ENCODE measurements at regions not wholly inside any gene's neighbourhood (a gene's known extent, or its start where the extent isn't known, plus 50 kb on each side); places are given as distances from the start of the nearest gene placed in this dataset.
"Not testable (repeated sequence)": the region's sequence is repeated elsewhere in the genome, so short reads cannot be mapped to it uniquely, and the experiment has no call there.

DNA sequence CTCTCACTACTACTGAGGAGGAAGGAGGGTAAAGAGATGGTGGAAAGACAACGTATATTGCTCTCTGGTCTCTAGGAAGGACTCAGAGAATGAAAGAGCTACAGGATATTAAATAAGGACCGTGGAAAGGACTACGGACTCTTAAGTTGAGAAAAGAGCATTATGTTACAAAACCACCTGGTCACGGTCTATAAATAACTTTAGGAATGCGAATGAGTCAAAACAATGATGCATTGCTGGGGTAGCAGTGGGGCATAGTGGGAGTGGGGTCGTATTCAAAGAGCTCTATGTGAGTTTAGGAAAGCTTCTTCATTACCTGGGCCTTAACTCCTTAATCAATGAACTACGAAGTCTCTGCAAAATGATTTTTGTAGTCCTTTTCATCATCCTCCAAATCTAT is 295.7 kb upstream of the SOX14 start:
- DNase-seq: no peak

DNA sequence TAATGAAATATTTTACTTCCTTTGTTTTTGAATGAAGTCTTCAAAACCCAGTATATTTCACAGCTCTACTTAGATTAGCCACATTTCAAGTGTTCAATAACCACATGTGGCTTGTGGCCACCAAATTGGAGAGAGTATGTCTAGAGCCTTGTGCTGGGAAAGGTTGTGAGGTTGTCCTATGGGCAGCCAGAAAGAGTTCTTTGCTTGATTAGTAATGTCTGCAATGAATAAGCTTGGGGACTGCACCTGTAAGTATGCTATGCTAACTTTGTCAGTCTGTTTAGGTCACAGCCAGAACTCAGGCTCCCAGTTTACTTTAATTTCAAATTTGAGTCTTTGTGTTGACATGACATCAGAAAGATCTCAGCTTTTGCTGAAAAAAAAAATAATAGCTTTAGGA is 294.9 kb upstream of the SOX14 start:
- DNase-seq: no peak

DNA sequence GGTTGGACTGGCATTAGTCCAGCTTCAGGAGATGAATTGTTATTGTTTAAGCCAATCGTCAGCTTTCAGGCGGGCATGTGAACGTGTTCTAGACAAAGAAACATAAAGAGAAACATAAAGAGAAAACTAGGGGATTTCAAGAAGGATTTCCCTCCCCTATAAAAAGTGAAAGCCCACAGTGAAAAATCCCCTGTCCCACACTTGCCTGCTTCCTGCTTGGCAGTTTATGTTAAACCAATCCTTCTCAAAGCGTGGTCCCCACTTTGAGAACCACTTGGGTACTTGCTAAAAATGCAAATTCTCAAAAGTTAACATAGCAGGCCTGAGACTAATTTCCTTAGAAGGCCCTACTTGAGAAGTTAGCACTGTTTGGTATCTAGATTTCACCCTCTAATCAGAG is 293.0 kb upstream of the SOX14 start:
- no peak for DNase-seq

DNA sequence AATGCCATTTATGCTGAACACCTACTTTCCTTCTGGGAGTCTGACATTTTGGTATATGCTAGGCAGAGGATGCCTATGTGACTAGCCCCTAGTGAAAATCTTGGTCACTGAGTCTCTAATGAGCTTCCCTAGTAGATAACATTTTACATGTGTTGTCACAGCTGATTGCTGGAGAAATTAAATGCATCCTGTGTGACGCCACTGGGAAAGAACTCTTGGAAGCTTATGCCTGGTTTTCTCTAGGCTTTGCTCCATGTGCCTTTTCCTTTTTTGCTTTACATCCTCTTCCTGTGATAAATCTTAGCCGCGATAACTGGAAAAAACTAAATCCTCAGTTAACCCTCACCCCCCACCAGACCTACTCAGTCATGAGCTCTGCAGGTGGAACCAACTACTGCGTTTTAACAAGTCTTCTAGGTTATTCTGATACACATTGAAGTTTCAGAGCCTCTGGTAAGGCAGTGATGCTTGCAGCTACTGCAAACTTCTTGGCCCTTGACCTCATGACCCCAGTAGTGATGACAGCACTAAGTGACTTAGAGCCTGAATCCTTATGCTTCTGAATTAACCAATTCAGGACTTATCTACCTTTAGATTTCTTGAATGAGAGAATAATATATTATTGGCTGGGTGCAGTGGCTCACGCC is 292.4 kb upstream of the SOX14 start:
- DNase-seq: no peak

DNA sequence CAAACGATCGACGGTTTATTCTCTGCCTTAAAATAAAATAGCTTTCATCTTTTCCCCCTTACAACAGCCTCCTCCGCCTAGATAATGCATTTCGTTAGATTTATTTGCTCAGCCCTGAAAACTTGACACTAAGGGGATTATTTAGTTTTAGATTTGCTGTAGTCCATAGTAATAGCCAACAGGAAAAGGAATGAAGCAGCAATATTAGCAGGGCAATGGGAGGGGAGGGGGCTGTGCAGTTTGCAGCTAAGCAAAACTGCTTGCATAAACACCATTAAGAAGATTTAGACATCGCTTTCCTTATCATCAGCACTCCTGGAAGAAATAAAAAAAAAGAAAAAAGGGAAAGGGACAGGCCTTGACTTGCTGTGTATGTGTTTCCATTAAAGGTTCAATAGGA is 286.5 kb upstream of the SOX14 start:
- no peak for DNase-seq

DNA sequence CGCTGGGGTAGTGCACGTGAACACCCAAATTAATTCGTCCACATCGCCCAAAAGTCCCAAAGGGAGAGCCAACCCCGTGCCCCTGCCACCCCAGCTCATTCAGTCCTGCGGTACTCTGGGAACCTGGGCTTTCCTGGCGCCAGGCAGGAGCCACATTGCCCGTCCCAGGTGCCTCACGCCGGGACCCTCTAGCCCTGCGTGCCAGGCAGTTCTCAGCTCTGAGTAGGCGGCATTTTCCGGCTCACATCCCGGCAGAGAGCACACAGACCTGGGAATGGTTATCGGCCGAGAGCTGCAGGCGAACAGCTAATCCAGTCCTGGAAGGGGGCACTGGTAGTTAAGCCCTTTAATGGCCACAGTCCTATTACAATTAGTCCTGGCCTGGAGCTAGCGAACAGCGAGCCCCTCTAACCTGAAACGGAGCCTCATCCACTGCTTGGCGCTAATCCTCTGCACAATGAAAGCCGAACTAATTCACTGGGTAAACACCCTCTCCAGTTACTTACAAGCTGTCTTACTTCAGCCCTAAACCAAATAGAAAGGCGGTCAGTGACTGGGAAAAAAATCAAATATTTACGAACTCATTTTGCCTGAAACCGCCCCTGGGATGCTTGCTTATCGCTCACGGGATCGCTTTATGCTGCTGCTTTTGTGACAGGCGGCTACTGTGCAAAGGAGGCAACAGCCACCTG is 254.6 kb upstream of the SOX14 start:
- DNase-seq: no peak

DNA sequence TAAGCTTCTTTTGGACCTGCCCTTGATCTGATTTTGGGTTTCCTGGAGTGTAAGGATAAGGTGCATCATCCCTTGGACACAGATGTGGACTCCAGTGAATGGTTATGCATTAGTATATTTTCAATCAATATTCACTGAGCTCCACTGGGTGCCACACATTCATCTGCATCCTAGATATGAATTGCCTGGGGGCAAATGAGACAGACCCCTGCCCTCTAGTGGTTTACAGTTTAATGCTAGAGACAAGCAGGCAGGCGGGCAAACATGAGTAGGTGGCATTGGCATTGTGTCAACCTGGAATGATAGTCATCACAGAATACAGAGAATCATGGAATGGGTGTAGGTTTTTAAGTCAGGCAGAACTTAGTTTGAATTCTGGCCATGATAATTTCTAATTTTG is 252.5 kb upstream of the SOX14 start:
- no peak for DNase-seq

DNA sequence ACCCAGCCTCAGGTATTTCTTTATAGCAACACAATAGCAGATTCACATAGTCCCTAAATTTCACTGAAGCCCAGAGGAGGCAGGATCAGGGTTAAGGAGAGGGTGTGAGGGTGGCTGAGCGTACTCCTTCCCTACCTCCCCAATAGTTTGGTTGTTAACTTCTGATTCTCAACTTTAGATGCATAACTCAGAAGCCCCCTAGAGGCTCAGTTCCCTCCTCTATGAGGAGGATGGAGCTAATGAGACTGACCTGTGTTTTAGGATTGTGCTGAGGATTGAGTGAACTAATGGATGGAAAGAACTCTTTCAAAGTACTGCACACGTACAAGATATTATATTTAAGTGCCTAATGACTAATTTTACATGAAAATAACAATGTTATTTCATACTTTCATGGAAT is 249.3 kb upstream of the SOX14 start:
- DNase-seq: no peak

DNA sequence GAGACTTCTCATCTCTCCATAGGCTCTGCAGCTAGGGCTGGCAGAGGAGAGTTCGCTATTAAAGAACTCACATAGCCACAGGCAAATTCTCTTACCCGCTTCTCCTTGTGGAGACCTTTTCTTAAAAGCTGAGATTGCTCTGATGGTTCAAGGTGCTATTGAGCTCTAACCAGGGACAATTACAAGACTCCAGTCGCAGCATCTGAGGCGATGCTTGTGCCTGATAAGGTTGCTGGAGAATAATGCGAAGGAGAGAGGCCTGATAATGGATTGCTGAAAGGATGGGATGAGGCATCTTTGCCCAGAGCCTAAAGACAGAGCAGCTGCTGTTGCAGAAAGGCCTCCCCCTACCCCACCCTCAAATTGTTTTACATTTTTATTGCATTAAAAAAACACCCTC is 244.5 kb upstream of the SOX14 start:
- DNase-seq: no peak

DNA sequence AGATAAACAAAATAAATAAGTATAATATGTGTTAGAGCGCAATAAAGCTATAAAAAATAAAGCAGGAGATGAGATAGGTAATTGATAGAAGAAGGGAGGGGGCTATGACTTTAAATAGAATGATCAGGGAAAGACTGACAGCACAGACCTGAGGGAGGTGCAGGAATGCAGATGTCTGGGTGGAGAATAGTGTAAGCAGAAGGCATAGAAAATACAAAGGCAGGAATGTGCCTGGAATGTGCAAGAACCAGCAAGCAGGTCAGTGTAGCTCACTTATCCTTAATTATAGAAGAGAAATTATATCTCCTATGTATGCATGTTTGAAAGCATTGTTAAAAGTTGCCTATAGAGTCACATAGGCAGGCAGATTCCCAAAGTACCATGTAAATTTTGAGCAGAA is 239.4 kb upstream of the SOX14 start:
- no peak for DNase-seq

DNA sequence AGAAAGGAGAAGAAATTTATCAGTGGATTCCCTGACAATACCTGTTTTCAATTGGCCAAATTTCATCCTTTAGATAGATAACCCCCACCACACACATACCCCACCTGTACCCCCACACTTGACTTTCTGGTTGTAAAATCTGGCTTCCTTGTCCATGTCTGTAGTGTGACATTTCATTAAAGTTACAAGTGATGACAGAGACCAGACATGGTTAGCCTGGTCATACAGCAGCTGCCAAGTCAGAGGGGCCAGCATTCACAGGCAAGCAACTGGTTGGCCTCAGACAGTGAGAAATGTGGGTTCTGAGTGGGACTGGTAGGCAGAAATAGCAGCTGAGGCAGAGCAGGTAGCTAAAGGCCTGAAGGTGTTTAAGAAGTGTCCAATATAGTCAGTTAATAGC is 238.6 kb upstream of the SOX14 start:
- DNase-seq: no peak

DNA sequence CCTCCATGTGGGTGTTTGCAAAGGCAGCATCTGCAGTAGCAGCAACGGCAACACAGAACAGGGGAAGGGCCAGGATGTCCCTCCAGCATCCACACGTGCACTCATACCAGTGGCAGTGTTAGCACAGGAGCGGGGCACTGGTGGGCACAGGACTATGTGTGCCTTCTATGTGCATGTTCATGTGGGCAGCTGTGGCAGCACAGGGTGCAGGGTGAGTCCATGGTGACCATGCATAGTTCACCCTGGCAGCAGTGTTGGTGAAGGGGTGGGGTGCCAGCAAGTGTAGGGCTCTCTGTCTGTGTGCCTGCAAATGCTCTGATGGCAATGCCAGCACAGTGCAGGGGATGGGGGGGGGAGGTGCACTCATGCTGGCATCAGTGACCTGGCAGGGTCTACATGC is 222.1 kb upstream of the SOX14 start:
- DNase-seq: no peak

DNA sequence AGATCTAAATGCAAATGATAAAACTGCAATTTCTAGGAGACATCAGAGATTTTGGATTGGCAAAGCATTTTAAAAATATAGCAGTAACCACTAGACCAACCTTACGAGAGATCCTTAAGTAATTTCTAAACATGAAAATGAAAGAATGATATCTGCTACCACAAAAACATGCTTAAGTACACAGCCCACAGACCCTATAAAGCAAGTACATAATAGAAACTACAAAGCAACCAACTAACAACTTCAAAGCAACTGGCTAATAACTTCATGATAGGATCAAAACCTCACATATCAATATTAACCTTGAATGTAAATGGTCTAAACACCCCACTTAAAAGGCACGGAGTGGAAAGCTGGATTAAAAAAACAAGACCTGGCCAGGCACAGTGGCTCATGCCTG is 209.9 kb upstream of the SOX14 start:
- no peak for DNase-seq

DNA sequence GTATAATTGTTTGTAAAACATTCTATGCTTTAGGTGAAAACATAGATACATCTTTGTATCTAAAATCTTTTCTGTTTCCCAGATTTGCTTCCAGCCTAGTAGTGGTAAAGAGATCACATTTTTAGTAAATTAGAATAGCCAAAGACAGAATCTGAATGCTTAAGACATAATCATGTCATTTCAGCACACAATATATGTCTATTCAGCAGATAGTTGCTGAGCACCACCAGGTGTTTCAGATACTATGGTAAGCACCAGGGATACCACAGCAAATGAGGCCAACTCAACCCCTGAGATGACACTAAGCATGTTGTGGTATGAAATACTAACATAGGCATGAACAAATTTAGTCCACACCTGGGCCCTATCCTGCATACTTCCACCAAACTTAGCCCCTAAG is 195.2 kb upstream of the SOX14 start:
- no peak for DNase-seq

DNA sequence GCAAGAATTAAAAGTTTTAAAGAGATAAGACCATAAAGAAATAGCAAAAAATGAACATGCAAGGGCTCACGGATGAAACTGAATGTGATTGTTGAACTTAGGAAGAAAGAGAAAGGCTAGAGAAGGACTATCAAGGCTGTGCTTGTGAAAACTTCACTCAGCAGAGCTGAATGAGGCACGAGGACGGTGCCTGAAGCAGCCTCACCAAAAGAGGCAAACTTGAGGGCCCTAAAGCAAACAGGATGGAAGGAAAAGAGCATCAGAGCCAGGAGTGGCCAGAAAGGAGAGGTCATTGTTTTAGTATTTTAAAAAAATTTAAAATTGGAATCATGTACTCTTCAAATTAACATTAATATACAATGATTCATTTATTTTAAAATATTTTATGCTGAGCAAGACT is 191.2 kb upstream of the SOX14 start:
- no peak for DNase-seq

DNA sequence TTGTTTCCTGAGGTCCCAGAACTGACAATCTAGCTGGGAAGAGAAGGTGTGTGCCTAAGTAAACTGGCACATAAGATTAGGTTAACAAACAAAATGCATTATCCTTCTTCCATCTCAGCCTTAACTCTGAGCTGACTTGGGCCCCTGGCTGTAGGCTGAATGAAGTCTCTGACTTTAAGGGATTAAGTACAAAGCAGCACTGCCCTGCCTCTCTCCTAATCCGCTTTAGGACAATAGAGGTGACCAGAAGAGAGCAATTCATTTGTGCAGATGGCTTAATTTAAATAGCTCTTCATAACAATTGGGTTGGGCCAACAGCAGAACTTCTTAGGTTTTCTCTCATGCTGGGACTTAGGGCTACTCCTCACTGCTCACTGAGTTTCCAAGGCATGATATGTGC is 181.6 kb upstream of the SOX14 start:
- no peak for DNase-seq

DNA sequence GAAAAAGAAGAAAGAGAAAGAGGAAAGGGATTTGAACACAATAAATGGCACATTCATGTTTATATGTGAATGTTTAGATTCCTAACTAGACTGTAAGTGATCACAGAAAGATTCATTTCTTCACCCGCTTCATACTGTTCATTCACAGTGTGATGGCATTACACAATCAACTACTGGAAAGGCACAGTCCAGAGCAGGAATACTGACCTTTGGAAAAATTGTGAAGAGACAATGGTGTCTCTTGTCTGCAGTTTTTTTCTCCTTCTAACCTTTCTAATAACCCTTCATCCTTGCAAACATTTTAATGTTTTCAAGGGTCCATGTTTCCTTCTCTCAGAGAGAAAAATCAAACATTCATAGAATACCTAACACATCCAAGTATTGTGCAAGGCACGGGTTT is 180.9 kb upstream of the SOX14 start:
- DNase-seq: no peak

DNA sequence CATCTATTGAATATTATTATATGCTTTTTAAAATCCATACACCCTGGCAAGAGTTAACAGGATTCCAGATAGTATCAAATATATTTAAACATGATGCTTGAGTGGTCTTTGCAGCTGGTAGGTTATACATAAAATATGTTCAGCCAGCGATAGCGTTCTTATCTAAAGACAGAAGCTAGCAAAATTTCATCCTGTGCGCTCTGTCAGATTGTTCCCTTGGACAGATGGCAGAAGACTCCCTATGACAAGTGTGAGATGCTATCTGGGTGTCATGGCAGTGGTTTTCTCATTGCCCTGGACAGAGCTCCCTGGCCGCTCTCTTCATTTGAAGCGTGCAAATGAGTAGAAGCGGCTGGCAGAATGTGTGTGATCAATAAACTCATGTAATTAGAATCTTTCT is 175.2 kb upstream of the SOX14 start:
- DNase-seq: no peak

DNA sequence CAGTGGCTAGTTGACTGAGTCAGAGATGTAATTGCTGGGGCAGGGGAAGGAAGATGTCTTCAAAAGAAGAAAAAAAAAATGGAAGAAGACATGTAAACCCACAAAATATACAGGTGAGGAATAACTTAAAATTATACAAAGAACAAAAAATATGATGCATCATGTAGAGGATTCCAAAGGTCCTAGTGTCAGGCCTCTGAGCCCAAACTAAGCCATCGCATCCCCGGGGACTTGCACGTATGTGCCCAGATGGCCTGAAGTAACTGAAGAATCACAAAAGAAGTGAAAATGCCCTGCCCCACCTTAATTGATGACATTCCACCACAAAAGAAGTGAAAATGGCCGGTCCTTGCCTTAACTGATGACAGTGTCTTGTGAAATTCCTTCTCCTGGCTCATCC is 168.7 kb upstream of the SOX14 start:
- not testable (repeated sequence) for DNase-seq

DNA sequence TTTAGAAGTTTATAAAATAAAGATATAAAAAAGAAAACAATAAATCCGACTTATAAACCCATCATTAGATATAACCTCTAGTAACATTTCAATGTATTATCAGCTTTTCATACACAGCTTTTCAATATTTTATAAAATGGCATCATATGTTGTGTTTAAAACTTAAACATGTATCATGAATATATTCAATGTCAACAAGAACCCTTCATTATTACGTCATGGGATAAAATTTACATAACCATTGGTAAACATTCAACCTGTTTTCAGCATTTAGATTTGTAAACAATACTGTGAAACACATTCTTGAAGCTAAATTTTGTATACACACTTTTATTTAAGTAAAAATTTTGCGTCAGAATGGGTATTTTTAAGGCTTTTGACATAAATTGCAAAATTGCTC is 153.4 kb upstream of the SOX14 start:
- DNase-seq: no peak

DNA sequence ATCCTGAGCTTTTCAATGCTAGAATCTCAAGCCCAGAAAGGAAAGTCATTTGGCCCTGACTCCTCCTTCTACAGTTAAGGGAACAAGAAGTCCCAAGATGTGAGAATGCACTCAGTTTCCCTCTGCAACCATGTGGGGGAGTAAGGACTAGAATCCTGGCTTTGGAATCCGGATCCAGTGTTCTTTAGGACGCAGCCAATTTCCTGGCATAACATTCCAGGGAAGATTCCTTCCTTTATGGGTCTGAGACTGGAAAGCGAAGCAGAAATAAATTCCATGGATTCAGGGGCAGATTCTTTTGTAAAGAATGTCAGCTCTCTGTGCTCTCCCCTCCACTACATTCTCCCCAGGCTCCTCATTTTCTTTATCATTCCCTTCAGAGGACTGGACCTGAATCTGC is 151.8 kb upstream of the SOX14 start:
- no peak for DNase-seq

DNA sequence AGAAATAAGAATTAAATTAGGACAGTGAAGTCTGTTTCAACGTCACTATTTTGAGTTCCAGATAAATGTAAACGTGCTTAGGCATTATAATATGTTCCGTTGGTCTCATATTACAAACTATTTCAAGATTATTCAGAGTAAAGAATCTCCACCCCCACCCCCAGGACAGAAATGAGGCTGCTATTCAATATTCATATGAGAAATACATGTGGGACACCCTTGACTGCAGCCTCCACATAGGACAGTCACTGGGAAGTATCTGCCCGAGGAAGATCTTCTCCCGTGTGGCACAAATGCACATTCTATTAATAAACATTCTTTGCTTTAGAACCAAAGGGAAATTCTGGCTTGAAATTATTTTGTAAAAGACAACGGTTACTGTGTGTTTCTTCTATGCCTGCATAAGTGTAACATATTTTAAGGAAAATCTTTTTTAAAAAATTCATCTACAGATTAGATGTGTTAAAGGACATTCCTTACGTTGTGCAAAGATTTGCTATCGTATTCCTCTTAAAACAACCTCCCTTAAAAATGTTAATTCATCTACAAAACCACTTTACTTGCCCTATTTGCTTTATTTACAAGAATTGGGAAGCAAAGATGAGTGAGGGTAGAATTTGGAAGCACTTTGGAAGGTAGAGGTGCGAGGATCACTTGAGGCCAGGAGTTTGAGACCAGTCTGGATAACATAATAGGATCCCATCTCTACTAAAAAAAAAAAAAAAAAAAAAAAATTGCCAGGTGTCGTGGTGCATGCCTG is 148.3 kb upstream of the SOX14 start:
- no peak for DNase-seq

DNA sequence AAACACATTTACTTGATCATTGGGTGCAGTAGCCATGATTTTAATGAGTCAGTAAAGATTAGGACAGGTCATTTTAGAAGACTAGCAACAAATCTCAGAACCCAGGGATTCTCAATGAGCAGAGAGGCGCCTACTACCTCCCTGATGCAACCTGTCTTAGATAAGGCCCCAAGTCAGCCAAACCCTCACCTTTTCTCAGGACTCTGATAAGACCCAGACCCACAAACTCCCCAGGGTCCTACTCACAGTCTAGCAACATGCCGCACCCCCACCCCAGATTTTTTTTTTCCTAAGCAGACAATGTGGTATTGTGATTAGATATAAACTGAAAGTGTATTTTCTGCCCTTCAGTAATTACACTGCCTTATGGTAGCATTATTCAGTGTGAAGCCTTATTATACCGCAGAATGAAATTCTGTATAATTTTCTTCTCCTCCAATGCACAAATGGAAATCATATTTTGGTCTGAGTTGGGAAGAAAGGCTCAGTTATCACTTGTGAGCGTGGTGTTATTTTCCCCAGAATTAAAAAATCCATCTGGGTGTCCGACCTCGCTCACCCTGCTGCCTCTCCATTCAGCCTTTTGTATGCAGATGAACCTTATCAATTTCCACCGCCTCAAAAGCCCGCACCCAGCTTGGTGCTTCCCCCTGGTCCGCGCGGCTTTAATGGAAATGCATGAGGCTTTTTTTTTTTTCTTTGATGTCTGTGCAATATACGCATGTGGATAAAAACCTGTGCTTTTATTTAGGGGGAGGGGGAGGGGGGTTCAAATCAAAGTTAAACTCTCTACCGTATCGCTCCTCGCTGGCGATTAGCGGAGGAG is 122.0 kb upstream of the SOX14 start:
- DNase-seq: no peak

DNA sequence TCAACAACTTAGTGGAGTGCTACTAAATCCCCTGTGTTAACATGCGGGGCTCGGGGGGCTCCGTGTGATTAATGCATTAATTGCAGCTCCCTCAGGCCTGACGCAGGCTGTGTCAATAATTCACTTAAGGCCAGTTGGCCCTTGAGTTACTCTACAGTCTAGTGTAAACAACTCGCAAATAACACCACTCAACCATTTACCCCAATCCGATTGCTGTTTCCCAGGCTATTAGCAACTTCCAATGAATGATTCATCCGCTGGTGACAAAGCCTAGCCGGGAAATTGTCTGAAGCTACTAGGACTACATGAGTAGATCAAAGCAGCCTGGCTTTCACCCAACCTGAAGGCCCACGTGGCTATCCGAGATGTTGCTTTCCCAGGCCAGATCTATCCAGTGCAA is 121.3 kb upstream of the SOX14 start:
- DNase-seq: no peak

All from NCI-H1048 (cell line).